Stimulated activated CD4-positive, alpha-beta T cell treated with anti-CD3 and anti-CD28 coated beads, Interleukin-1b, Interleukin-23, amount 100 ng/mL, for 4 hours (primary cell): ENCODE measurements at regions not wholly inside any gene's neighbourhood (a gene's known extent, or its start where the extent isn't known, plus 50 kb on each side); places are given as distances from the start of the nearest gene placed in this dataset.
"Not testable (repeated sequence)": the region's sequence is repeated elsewhere in the genome, so short reads cannot be mapped to it uniquely, and the experiment has no call there.

Source experiments
- DNase-seq, 2 donors: peaks; one replicate each; pipeline ENCODE4 v3.0.0-alpha.2; 2020; ENCODE audit warnings: low read depth in 2 of 2

DNA sequence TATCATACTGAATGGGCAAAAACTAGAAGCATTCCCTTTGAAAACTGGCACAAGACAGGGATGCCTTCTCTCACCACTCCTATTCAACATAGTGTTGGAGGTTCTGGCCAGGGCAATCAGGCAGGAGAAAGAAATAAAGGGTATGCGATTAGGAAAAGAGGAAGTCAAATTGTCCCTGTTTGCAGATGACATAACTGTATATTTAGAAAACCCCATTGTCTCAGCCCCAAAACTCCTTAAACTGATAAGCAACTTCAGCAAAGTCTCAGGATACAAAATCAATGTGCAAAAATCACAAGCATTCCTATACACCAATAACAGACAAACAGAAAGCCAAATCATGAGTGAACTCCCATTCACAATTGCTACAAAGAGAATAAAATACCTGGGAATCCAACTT, 52.5 kb upstream of the CCDC71L start:
- DNase-seq, result not testable (repeated sequence)

- not testable (repeated sequence) for DNase-seq
Observed at GRCh38 chr7:106714590-106715442, 53.9 kb upstream of the CCDC71L start.

GRCh38 chr7:106715730-106716129, 54.8 kb upstream of the CCDC71L start:
- DNase-seq, result no peak

GRCh38 chr7:106717254-106717954, 56.4 kb upstream of the CCDC71L start:
- DNase-seq, result no peak

GRCh38 chr7:106717955-106718871, 57.3 kb upstream of the CCDC71L start:
- DNase-seq, result peak; percentile 39 to 83

GRCh38 chr7:106720641-106721040, 59.7 kb upstream of the CCDC71L start:
- no peak for DNase-seq

DNA sequence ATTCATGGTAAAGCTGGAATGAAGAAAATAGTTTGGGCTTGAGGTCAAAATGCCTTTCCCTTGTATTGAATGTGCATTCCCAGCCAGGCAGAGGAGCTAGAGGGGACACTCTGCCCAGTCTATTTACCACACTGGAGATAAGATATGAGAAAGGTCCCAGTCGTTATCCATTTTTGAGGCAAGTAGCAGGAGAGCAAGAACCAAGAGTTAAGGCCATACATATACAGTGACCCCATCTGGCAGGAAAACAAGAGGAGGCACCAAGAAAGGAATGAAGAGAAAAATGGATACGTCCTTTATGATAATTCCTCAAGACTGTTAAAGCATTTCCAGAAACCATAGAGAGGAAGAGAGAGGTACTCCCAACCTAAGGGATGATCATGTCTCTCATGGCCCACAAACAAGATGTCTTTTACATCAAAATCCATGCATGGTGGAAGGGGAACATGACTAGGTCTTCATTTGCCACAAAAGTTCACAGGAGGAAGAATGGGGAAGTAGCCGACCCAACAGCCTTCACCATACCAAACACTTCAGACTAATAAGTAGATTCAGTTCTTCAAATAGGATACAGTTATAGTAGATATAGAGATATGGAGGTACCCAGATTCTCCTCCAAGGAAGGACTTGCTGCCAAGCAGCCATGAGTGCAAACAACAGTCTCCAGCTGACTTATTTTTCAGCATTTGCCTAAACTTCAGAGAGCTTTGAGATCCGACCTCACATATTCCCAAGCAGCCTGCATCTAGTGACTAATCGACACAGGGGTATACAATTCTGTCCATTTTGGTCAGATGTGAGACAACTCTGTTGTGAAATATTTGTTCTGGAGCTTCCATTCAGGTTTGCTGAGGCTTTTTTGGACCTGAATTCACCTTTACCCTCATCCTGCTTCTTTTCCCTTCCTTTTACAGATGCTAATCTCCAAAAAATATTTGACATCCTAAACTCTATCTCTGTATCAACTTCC, 61.1 kb upstream of the CCDC71L start:
- DNase-seq, result no peak

DNA sequence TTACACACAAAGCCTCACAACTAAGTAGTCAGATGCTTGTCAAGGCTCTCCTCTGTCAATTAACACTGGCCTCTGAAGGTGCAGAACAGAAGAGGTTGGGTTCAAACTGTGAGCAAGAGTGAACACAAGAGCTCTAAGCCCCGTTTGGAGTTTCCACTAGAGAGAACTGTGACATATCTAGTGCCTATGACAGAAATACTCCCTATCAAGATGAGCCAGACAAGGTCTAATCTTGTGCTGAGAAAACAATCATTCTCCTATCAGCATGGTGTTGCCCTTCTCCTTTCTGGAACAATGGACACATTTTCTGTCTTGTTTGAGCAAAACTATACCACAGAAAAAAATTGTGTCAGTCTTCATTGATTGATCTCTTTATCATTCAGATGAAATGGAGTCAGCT, 62.4 kb upstream of the CCDC71L start:
- no peak for DNase-seq

DNA sequence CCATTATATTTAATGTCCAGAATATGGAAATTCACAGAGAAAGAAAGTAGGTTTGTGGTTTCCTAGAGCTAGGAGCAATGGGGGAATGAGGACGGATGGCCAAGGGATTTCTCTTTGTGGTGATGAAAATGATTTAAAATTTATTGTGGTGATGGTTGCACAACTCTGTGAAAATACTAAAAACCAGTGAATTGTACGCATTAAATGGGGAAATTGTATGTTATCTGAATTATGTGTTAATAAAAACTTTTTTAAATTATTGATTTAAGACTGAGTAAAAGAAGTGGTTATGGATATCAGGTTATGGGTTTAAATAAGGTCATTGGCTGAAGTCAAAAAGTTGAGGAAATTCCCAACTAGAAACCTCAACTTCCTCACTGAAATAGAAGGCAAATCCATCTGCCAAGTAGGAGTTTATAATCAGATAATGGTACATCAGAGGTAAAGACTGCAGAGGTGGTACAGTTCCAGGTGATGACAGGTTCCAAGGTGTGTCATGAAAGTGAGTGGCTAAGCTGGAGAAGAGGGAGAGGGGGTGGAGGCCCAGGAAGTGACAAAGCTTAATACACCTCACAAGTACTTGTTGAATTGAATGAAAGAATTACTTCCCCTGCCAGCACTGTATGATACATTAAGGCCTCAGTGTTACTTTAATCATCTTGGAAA, 68.9 kb upstream of the CCDC71L start:
- no peak for DNase-seq

- DNase-seq, result no peak
Observed at GRCh38 chr7:106731187-106731586, 70.2 kb upstream of the CCDC71L start.

DNA sequence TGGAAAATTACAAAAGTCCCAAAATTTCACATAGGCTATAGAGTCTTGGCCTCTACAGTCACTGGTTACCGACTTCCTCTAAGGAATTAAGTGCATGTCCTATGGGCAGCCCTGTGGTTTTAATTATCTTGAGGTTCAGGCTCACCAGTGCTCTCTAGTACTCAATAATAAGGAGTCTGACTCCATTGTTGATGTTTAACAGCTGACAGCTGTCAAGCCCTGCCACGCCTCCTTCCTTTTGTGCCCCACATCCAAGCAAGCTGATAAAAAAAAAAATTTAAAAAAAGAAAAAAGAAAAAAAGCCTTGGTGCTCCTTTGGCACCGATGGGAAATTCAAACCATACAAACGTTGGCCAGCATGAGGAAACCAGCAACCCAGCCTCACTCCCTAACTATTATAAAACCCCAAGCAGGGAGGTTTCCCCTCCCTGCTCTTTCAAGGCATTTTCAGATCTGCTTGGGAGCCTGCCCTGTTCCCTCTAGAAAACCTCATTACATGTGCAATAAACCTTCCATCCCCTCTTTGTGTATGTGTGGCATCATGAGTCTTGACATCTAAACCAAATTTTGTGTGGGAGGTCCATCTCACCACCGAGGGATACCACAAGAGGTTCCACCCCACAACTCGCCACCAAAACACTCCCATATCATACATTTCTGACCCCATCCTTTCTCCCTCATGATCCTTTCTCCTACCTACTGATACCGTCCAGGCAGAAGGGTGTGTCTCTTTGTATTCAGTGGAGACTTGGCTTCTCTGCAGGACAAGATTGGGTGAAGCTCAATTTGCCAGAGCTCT, 70.9 kb upstream of the CCDC71L start:
- no peak for DNase-seq

- DNase-seq, result no peak
Observed at GRCh38 chr7:106735637-106736036, 74.7 kb upstream of the CCDC71L start.

- no peak for DNase-seq
Observed at GRCh38 chr7:106736123-106736507, 75.2 kb upstream of the CCDC71L start.

DNA sequence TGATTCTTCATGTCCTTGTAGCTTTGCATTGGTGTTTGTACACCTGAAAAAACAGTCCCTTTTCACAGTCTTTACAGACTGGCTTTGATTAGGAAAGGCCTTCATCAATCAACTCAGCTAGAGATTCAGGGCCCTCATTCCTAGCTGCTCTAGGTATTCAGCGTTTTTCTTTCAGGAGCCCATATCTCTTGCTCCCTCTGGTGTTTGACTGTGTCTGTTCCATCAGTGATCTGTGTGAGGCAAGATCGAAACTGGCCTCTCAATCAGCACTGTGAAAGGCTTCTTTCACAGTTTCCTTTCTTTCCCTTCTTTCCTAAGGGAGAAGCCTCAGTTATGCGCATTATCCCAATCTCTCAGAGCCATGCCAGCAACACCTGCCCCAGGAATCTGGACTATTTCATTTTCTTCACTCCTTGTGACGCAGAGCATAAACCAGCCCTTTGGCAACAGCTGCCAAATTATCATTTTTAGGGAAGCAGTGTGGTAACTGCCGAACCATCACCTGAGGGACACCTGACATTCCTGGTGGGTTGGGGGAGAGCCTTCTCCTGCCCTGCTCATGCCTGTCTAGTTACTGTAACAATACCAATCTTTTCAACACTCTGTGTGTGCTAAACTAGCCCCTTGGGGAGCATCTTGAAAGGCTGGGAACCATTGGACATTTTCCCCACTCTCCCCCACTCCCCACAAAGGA, 75.7 kb upstream of the CCDC71L start:
- peak in 1 of 2 donors; percentile 48 for DNase-seq

- DNase-seq, result no peak
Observed at GRCh38 chr7:106737202-106737562, 76.2 kb upstream of the CCDC71L start.

DNA sequence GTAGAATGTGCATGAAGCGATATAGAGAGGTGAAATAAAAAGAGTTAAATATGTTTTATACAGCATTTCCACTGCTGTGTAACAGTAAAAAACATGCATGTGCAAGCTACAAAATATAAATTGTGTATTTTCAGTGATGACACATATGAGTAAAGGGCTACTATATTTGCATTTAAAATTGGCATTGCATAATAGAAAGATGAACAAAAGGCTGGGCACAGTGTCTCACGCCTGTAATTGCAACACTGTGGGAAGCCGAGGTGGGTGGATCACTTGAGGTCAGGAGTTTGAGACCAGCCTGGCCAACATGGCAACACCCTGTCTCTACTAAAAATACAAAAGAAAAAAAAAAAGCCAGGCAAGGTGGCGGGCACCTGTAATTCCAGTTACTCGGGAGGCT, 79.8 kb upstream of the CCDC71L start:
- DNase-seq, result no peak

- DNase-seq, result no peak
Observed at GRCh38 chr7:106744563-106745091, 83.7 kb upstream of the CCDC71L start.

DNA sequence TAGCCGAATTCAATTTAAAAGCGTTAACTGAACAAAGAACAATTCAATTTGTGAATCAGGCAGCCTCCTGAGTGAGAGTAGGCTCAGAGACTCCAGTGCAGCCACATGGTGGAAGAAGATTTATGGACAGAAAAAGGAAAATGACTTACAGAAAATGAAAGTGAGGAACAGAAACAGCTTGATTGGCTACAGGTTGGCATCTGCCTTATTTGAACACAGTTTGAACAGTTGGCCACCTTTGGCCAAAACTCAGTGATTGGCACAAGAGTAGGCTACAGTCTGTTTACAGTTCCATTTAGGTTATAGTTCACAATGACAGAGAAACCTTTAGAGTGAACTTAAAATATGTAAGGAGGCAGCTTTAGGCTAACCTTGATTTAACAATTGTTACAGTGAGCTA, 86.3 kb upstream of the CCDC71L start:
- DNase-seq, result not testable (repeated sequence)

GRCh38 chr7:106747804-106748203, 86.8 kb upstream of the CCDC71L start:
- no peak for DNase-seq
